Glutamatergic neuron (in vitro differentiated cells): ENCODE measurements at regions not wholly inside any gene's neighbourhood (a gene's known extent, or its start where the extent isn't known, plus 50 kb on each side); places are given as distances from the start of the nearest gene placed in this dataset.

Experiments used
- DNase-seq: peaks from one replicate; pipeline ENCODE4 v3.0.0; 2022
- H3K27ac Mint-ChIP-seq: one replicate; pipeline ENCODE4 v1.8.0; 2020; ENCODE audit warnings: mild to moderate bottlenecking, mixed read lengths, inconsistent platforms; ENCODE audit not compliant: unreplicated experiment
- H3K27me3 Mint-ChIP-seq: one replicate; pipeline ENCODE4 v1.8.0; 2020; ENCODE audit warnings: mild to moderate bottlenecking, moderate library complexity, mixed read lengths, inconsistent platforms; ENCODE audit not compliant: unreplicated experiment
- H3K36me3 Mint-ChIP-seq: one replicate; pipeline ENCODE4 v1.8.0; 2020; ENCODE audit warnings: mild to moderate bottlenecking, mixed read lengths, inconsistent platforms; ENCODE audit not compliant: unreplicated experiment
- H3K4me1 Mint-ChIP-seq: one replicate; pipeline ENCODE4 v1.8.0; 2020; ENCODE audit warnings: mild to moderate bottlenecking, low read depth, mixed read lengths, inconsistent platforms; ENCODE audit not compliant: unreplicated experiment
- H3K4me3 Mint-ChIP-seq: one replicate; pipeline ENCODE4 v1.8.0; 2020; ENCODE audit warnings: mild to moderate bottlenecking, mixed read lengths, inconsistent platforms; ENCODE audit not compliant: unreplicated experiment
- H3K9me3 Mint-ChIP-seq: one replicate; pipeline ENCODE4 v1.8.0; 2020; ENCODE audit warnings: mild to moderate bottlenecking, moderate library complexity, mixed read lengths, inconsistent platforms; ENCODE audit not compliant: unreplicated experiment
- CTCF ChIP-seq: fragments of 200-600 bp; sonication (generic); IDR thresholded peaks from one replicate; pipeline ENCODE4 v1.5.0; 2021; ENCODE audit not compliant: partially characterized antibody, unreplicated experiment

- Mint-ChIP-seq H3K27me3 (peaks cover 12% of the 10 kb centered on the region), H3K27ac (no peak overlapping the region), H3K4me1 (peaks cover 31% of the 10 kb centered on the region), H3K36me3 (no peaks in the 10 kb centered on the region), H3K4me3 (no peak overlapping the region), H3K9me3 (peaks cover 18% of the 10 kb centered on the region)
- TF ChIP-seq CTCF: no peak
- DNase-seq: no peak
Observed at GRCh38 chr9:38333047-38333446, 59.5 kb upstream of the ALDH1B1 start.

- H3K9me3 Mint-ChIP-seq: peaks cover 18% of the 10 kb centered on the region
- no peak overlapping the region for H3K4me3 Mint-ChIP-seq
- peaks cover 26% of the 10 kb centered on the region for H3K4me1 Mint-ChIP-seq
- H3K27ac Mint-ChIP-seq: no peak overlapping the region
- DNase-seq: no peak
- no peak for TF ChIP-seq CTCF
- no peaks in the 10 kb centered on the region for H3K36me3 Mint-ChIP-seq
- peaks cover 12% of the 10 kb centered on the region for H3K27me3 Mint-ChIP-seq
Observed at GRCh38 chr9:38332625-38333024, 59.9 kb upstream of the ALDH1B1 start.

GRCh38 chr9:38331141-38331540, 61.4 kb upstream of the ALDH1B1 start:
- peaks cover 9% of the 10 kb centered on the region for H3K9me3 Mint-ChIP-seq
- no peak for TF ChIP-seq CTCF
- no peak overlapping the region for H3K27ac Mint-ChIP-seq
- H3K4me3 Mint-ChIP-seq: no peak overlapping the region
- H3K36me3 Mint-ChIP-seq: no peaks in the 10 kb centered on the region
- H3K4me1 Mint-ChIP-seq: peaks cover 12% of the 10 kb centered on the region
- DNase-seq: no peak
- H3K27me3 Mint-ChIP-seq: peaks cover 4% of the 10 kb centered on the region

- TF ChIP-seq CTCF: no peak
- Mint-ChIP-seq H3K27ac (no peak overlapping the region), H3K36me3 (no peaks in the 10 kb centered on the region), H3K9me3 (peaks cover 6% of the 10 kb centered on the region), H3K4me3 (no peak overlapping the region), H3K4me1 (peaks cover 3% of the 10 kb centered on the region), H3K27me3 (peaks cover 3% of the 10 kb centered on the region)
- DNase-seq: no peak
Observed at GRCh38 chr9:38329968-38330367, 62.5 kb upstream of the ALDH1B1 start.

- Mint-ChIP-seq H3K4me3 (no peak overlapping the region), H3K9me3 (peaks cover 8% of the 10 kb centered on the region), H3K36me3 (no peaks in the 10 kb centered on the region), H3K27ac (no peak overlapping the region), H3K4me1 (no peaks in the 10 kb centered on the region), H3K27me3 (peaks cover 4% of the 10 kb centered on the region)
- no peak for TF ChIP-seq CTCF
- DNase-seq: no peak
Observed at GRCh38 chr9:38328765-38329164, 63.7 kb upstream of the ALDH1B1 start.
